ENCODE measurements at regions not wholly inside any gene's neighbourhood (a gene's known extent, or its start where the extent isn't known, plus 50 kb on each side); places are given as distances from the start of the nearest gene placed in this dataset.

- TF ChIP-seq CTCF (IDR thresholded peaks at IDR 0.05) (no peak), ZNF121 (CRISPR knock-in tag; IDR thresholded peaks at IDR 0.05) (no peak), NR1H2 (CRISPR knock-in tag; IDR thresholded peaks at IDR 0.05) (no peak), ZNF423 (CRISPR knock-in tag; IDR thresholded peaks at IDR 0.05) (no peak), ZBTB21 (CRISPR knock-in tag; IDR thresholded peaks at IDR 0.05; ENCODE audit: borderline replicate concordance) (no peak), MAX (CRISPR knock-in tag; IDR thresholded peaks at IDR 0.05) (no peak), ELF4 (CRISPR knock-in tag; IDR thresholded peaks at IDR 0.05; ENCODE audit: low read depth) (no peak), TEAD4 (CRISPR knock-in tag; IDR thresholded peaks at IDR 0.05) (no peak), CREM (CRISPR knock-in tag; IDR thresholded peaks at IDR 0.05) (no peak), RELA (CRISPR knock-in tag; IDR thresholded peaks at IDR 0.05; ENCODE audit: borderline replicate concordance) (no peak), JUN (CRISPR knock-in tag; IDR thresholded peaks at IDR 0.05) (no peak)
These were observed 93.8 kb downstream of the SCP2D1 start for GRCh38 chr20:18907353-18907752.

Measured in WTC11 (cell line).